Mesodermal cell (in vitro differentiated cells): ENCODE measurements at regions not wholly inside any gene's neighbourhood (a gene's known extent, or its start where the extent isn't known, plus 50 kb on each side); places are given as distances from the start of the nearest gene placed in this dataset.

Experiments
- H3K27ac ChIP-seq: 2 replicates; pipeline ENCODE4 v1.7.0; 2013; ENCODE audit warnings: mild to moderate bottlenecking, low read depth, low read length, moderate library complexity; ENCODE audit not compliant: severe bottlenecking
- H3K36me3 ChIP-seq: 2 replicates; pipeline ENCODE4 v1.7.1; 2013; ENCODE audit warnings: mild to moderate bottlenecking, low read length, moderate library complexity; ENCODE audit not compliant: control insufficient read depth, insufficient read depth
- H3K4me1 ChIP-seq: one replicate; pipeline ENCODE4 v1.7.1; 2013; ENCODE audit warnings: mild to moderate bottlenecking, low read length; ENCODE audit not compliant: insufficient read depth, control insufficient read depth, poor library complexity, severe bottlenecking
- H3K4me3 ChIP-seq: 2 replicates; pipeline ENCODE4 v1.7.0; 2013; ENCODE audit warnings: low read length, control low read depth, mild to moderate bottlenecking; ENCODE audit not compliant: insufficient read depth, poor library complexity, severe bottlenecking; ENCODE audit errors: extremely low read depth
- H3K9me3 ChIP-seq: 2 replicates; pipeline ENCODE4 v1.7.1; 2013; ENCODE audit warnings: mild to moderate bottlenecking, low read length, moderate library complexity; ENCODE audit not compliant: control insufficient read depth
- WGBS, 2 experiments: methylation state at CpG; one replicate each; pipeline ENCODE4 v1.1.5; 2013; ENCODE audit warnings: missing lambda C conversion rate in 2 of 2; ENCODE audit not compliant: insufficient coverage in 2 of 2; 5-methylcytosine and 5-hydroxymethylcytosine counted together

GRCh38 chr1:95852483-95853070 is 618.6 kb downstream of the RWDD3 start:
- Histone ChIP-seq H3K27ac (no peak overlapping the region), H3K4me3 (no peak overlapping the region), H3K4me1 (no peaks in the 10 kb centered on the region), H3K9me3 (no peaks in the 10 kb centered on the region), H3K36me3 (no peaks in the 10 kb centered on the region)
- 87 to 96% methylated on average over 4 to 6 of the region's 7 CpGs for WGBS, 2 experiments

GRCh38 chr1:95854457-95854856 is 620.4 kb downstream of the RWDD3 start:
- Histone ChIP-seq H3K9me3 (no peaks in the 10 kb centered on the region), H3K27ac (no peak overlapping the region), H3K36me3 (no peaks in the 10 kb centered on the region), H3K4me1 (no peaks in the 10 kb centered on the region), H3K4me3 (no peak overlapping the region)
- 80% methylated on average over 2 of the region's 4 CpGs; no CpG with 5 or more reads in 1 of the 2 experiments for WGBS, 2 experiments

GRCh38 chr1:95863086-95863485 is 629.1 kb downstream of the RWDD3 start:
- H3K27ac ChIP-seq = no peak overlapping the region
- no peaks in the 10 kb centered on the region for H3K36me3 ChIP-seq
- WGBS, 2 experiments = no CpG with 5 or more reads among the region's 2 CpGs
- no peaks in the 10 kb centered on the region for H3K4me1 ChIP-seq
- no peak overlapping the region for H3K4me3 ChIP-seq
- H3K9me3 ChIP-seq = no peaks in the 10 kb centered on the region

- Histone ChIP-seq H3K4me3 (no peak overlapping the region), H3K27ac (no peak overlapping the region), H3K36me3 (no peaks in the 10 kb centered on the region), H3K4me1 (no peaks in the 10 kb centered on the region), H3K9me3 (no peaks in the 10 kb centered on the region)
Measured at GRCh38 chr1:95865769-95866168, 631.8 kb downstream of the RWDD3 start.

- no peaks in the 10 kb centered on the region for H3K9me3 ChIP-seq
- H3K4me1 ChIP-seq = no peaks in the 10 kb centered on the region
- no peaks in the 10 kb centered on the region for H3K36me3 ChIP-seq
- 81 to 93% methylated on average over 3 to 4 of the region's 5 CpGs for WGBS, 2 experiments
- H3K4me3 ChIP-seq = no peak overlapping the region
- H3K27ac ChIP-seq = no peak overlapping the region
Measured at GRCh38 chr1:95876276-95876675, 642.3 kb downstream of the RWDD3 start.

GRCh38 chr1:95879498-95880050 is 645.6 kb downstream of the RWDD3 start:
- H3K4me1 ChIP-seq = no peaks in the 10 kb centered on the region
- 84 to 90% methylated on average over 2 to 3 of the region's 3 CpGs for WGBS, 2 experiments
- no peaks in the 10 kb centered on the region for H3K9me3 ChIP-seq
- no peaks in the 10 kb centered on the region for H3K36me3 ChIP-seq
- no peak overlapping the region for H3K27ac ChIP-seq
- H3K4me3 ChIP-seq = no peak overlapping the region

- no peaks in the 10 kb centered on the region for H3K36me3 ChIP-seq
- H3K4me3 ChIP-seq = no peak overlapping the region
- WGBS, 2 experiments = 23 to 25% methylated on average over 4 to 5 of the region's 5 CpGs
- no peaks in the 10 kb centered on the region for H3K9me3 ChIP-seq
- peak overlapping the region; percentile 48 for H3K27ac ChIP-seq
- no peaks in the 10 kb centered on the region for H3K4me1 ChIP-seq
Measured at GRCh38 chr1:95888941-95889390, 655.0 kb downstream of the RWDD3 start.

GRCh38 chr1:95889400-95889799 is 655.4 kb downstream of the RWDD3 start:
- Histone ChIP-seq H3K9me3 (no peaks in the 10 kb centered on the region), H3K4me3 (no peak overlapping the region), H3K36me3 (no peaks in the 10 kb centered on the region), H3K4me1 (no peaks in the 10 kb centered on the region), H3K27ac (no peak overlapping the region)
- WGBS, 2 experiments = 60 to 72% methylated on average over 1 to 3 of the region's 3 CpGs

- no peak overlapping the region for H3K27ac ChIP-seq
- no peaks in the 10 kb centered on the region for H3K4me1 ChIP-seq
- H3K4me3 ChIP-seq = no peak overlapping the region
- H3K36me3 ChIP-seq = no peaks in the 10 kb centered on the region
- H3K9me3 ChIP-seq = peaks cover 10% of the 10 kb centered on the region
- WGBS, 2 experiments = 89 to 95% methylated on average over 2 of the region's 2 CpGs
Measured at GRCh38 chr1:95893921-95894320, 659.9 kb downstream of the RWDD3 start.

GRCh38 chr1:95903060-95903459 is 669.0 kb downstream of the RWDD3 start:
- 72 to 100% methylated on average over 1 to 2 of the region's 2 CpGs for WGBS, 2 experiments
- H3K4me1 ChIP-seq = no peaks in the 10 kb centered on the region
- no peak overlapping the region for H3K27ac ChIP-seq

GRCh38 chr1:95905818-95906395 is 671.9 kb downstream of the RWDD3 start:
- WGBS, 2 experiments = 83% methylated on average over 1 of the region's 1 CpG; no CpG with 5 or more reads in 1 of the 2 experiments
- Histone ChIP-seq H3K36me3 (no peaks in the 10 kb centered on the region), H3K9me3 (peaks cover 6% of the 10 kb centered on the region), H3K4me3 (no peak overlapping the region), H3K4me1 (no peaks in the 10 kb centered on the region), H3K27ac (no peak overlapping the region)

More at GRCh38 chr1:95903060-95903459, 669.0 kb downstream of the RWDD3 start:
- peaks cover 3% of the 10 kb centered on the region for H3K9me3 ChIP-seq
- no peaks in the 10 kb centered on the region for H3K36me3 ChIP-seq
- H3K4me3 ChIP-seq = no peak overlapping the region
